SK-N-MC (cell line): ENCODE measurements at regions not wholly inside any gene's neighbourhood (a gene's known extent, or its start where the extent isn't known, plus 50 kb on each side); places are given as distances from the start of the nearest gene placed in this dataset.

Experiments
- EZH2 ChIP-seq: fragments of 200-600 bp; sonication (generic); IDR thresholded peaks from one replicate; pipeline ENCODE4 v1.6.1; 2017; ENCODE audit warnings: antibody characterized with exemption
- FOXP2 ChIP-seq: optimal IDR thresholded peaks from 2 replicates; pipeline ENCODE3; 2011; ENCODE audit warnings: mild to moderate bottlenecking, moderate library complexity; ENCODE audit not compliant: insufficient read depth; ENCODE audit errors: extremely low read length, control extremely low read depth
- POLR2AphosphoS5 ChIP-seq: IDR thresholded peaks from 2 replicates; pipeline ENCODE4 v1.6.1; 2012; ENCODE audit warnings: mild to moderate bottlenecking, low read depth, low read length, borderline replicate concordance

GRCh38 chr5:92835712-92836111, 745.3 kb downstream of the NR2F1-AS1 start:
- TF ChIP-seq POLR2AphosphoS5 (no peak), EZH2 (no peak), FOXP2 (no peak)
